ENCODE measurements at regions not wholly inside any gene's neighbourhood (a gene's known extent, or its start where the extent isn't known, plus 50 kb on each side); places are given as distances from the start of the nearest gene placed in this dataset.

GRCh38 chr7:88927-89231, 103.5 kb upstream of the FAM20C start:
- TF ChIP-seq EP300 (IDR thresholded peaks at IDR 0.05; ENCODE audit: borderline replicate concordance in 1 of 2, low read depth in 2 of 2, low read length in 2 of 2) (no peak), RAD21 (IDR thresholded peaks at IDR 0.05 in 1 of 2, conservative IDR thresholded peaks at IDR 0.05 in 1 of 2; ENCODE audit: low read depth in 2 of 2, low read length in 2 of 2) (no peak), POLR2AphosphoS5 (IDR thresholded peaks at IDR 0.05; ENCODE audit: low read depth, low read length) (no peak), TCF12 (IDR thresholded peaks at IDR 0.05; ENCODE audit: low read depth, low read length) (no peak), CTCF (IDR thresholded peaks at IDR 0.05; ENCODE audit: control extremely low read depth in 1 of 3, insufficient read depth in 1 of 3, low read depth in 1 of 3, low read length in 3 of 3) (no peak), POLR2A (IDR thresholded peaks at IDR 0.05; ENCODE audit: control extremely low read depth in 1 of 2, low read depth in 2 of 2, low read length in 2 of 2) (no peak), TAF1 (IDR thresholded peaks at IDR 0.05; ENCODE audit: low read depth, low read length) (no peak), SP1 (IDR thresholded peaks at IDR 0.05; ENCODE audit: low read depth, low read length) (no peak), HDAC2 (IDR thresholded peaks at IDR 0.05; ENCODE audit: borderline replicate concordance in 1 of 2, low read depth in 2 of 2, low read length in 2 of 2) (no peak), GABPA (IDR thresholded peaks at IDR 0.05; ENCODE audit: borderline replicate concordance, insufficient read depth, low read length) (no peak), GTF2F1 (IDR thresholded peaks at IDR 0.05; ENCODE audit: borderline replicate concordance, low read depth, low read length) (no peak)
- TF ChIP-seq, protein P1, sequence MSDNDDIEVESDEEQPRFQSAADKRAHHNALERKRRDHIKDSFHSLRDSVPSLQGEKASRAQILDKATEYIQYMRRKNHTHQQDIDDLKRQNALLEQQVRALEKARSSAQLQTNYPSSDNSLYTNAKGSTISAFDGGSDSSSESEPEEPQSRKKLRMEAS (IDR thresholded peaks at IDR 0.05), result no peak
- TF ChIP-seq, protein P2, sequence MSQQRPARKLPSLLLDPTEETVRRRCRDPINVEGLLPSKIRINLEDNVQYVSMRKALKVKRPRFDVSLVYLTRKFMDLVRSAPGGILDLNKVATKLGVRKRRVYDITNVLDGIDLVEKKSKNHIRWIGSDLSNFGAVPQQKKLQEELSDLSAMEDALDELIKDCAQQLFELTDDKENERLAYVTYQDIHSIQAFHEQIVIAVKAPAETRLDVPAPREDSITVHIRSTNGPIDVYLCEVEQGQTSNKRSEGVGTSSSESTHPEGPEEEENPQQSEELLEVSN (IDR thresholded peaks at IDR 0.05), result no peak

Measured in H1 (cell line).